GM21825 (cell line): ENCODE measurements at regions not wholly inside any gene's neighbourhood (a gene's known extent, or its start where the extent isn't known, plus 50 kb on each side); places are given as distances from the start of the nearest gene placed in this dataset.

ENCODE experiments used
- ATAC-seq: cut with Tn5 transposase; IDR thresholded peaks from one replicate; pipeline ENCODE4 v1.9.1; 2021; ENCODE audit warnings: mild to moderate bottlenecking, moderate library complexity; ENCODE audit not compliant: unreplicated experiment

DNA sequence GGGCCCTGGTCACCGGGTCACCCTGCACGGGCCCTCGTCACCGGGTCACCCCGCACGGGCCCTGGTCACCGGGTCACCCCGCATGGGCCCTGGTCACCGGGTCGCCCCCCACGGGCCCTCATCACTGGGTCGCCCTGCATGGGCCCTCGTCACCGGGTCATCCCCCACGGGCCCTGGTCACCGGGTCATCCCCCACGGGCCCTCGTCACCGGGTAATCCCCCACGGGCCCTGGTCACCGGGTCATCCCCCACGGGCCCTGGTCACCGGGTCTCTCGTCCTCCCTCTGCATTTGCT, 77.6 kb downstream of the RIPK4 start:
- no peak for ATAC-seq

DNA sequence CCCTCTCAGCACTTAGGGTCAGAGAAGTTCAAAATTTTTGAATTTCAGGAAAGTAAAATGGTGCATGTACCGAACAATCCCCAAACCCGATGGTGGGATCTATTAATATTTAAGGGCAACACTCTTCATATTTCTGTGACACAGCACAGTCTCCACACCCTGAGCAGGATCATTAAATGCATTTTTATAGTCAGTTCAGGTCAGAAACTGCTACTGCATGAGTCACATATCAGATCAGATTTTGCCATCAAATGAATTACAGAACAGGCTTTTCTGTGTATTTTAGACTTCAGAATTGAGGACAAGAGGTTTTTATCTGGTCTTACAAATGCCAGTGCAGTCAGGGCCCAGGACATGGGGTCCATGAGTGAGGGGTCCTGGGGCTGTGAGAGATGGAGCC, 79.2 kb downstream of the RIPK4 start:
- ATAC-seq: no peak

DNA sequence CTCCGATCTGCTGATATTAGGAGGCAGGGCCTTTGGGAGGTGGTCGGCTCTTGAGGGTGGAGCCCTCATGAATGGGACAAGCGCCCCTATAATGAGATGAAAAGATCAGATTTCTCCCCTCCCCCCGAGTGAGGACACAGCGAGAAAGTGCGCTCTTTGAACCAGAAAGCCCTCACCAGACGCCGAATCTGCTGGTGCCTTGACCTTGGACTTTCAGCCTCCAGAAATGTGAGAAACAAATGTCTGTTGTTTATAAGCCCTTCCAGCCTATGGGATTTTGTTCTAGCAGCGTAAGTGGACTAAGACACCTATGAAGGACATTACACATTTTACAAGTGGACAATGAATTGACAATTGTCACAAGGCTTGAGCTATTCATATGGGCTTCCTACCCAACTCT, 80.2 kb downstream of the RIPK4 start:
- ATAC-seq: no peak

DNA sequence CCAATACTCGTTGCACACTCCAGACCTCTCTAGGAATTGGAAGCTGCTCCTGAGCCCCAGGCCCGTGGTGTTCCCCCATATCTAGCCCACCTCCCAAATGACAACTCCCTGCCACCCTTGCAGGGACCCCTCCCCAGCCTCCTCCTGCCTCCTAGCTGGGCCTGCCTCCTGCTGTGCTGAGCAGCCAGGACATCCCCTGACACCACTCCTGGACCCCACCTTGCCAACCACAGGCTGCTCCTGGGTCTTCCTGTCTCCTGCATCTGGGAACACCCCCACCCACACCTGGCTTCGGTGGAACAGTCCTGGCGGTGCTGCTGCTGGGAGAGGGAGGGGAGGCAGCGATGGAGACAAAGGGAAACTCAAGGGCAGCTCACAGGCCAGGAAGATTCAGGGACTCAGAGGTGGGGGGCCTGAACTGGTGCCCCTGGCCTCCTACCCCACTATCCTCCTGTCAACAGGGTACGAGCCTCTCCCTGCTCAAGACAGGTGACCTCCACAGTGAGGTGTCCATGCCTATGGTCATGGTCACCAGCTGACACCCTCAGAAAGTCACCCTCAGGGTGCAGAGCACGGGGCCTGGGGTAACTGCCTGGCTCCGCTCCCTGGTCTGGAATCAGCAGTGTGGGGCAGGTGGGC, 81.2 kb downstream of the RIPK4 start:
- ATAC-seq: no peak

DNA sequence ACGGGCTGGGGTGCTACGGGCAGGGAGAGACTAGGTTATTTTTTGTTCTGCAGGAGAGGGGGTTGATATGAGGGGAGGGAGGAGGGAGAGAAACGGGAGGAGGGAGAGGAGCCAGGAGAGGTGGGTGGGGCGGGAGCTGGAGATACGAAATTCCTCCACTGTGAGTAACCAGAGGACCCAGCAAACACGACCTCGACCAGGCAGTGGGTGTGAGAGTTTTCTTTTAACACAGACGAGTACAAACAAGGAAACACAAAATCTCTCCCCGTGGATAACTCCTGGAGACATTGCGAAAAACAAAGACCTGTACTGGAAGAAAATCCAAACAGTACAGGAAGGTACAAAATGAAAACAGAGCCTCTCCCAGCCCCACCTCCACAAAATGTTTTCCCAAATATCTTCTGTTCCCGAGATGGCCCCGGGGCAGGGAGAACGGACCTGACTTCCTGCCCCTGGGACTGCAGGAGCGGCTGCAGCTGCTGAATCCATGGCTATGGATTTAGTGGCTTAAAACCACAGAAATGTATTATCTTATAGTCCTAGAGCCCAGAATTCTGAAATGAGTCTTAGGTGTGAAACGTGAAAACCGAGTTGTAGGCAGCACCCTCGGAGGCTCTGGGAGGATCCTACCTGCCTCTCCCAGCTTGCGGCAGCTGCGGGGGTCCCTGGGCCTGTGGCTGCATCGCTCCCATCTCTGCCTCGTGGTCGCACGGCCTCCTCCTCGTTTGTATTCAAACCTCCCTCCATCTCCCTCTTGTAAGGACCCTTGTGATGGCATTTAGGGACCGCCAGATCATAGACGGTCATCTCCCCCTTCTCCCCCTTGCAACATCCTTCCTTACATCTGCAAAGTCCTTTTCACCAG, 82.2 kb downstream of the RIPK4 start:
- ATAC-seq: no peak

DNA sequence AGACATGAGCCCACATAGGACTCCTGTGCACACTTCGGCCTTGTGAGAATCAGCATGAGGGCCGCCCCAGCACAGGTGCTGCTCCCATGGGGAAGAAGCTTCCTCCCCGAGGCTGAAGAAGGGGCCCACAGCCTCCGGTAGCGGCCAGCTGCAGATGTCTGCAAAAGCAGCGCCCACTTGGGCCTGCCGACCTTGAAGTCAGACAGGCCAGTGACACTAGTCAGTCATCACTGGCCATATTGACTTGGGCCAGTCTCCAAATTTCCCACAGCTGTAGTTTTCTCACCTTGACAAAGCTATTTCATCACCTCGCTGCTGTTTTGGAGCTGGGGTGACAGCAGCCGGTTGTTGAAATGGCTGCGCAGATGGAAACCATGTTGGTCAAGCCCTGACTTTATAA, 83.0 kb downstream of the RIPK4 start:
- ATAC-seq: no peak

DNA sequence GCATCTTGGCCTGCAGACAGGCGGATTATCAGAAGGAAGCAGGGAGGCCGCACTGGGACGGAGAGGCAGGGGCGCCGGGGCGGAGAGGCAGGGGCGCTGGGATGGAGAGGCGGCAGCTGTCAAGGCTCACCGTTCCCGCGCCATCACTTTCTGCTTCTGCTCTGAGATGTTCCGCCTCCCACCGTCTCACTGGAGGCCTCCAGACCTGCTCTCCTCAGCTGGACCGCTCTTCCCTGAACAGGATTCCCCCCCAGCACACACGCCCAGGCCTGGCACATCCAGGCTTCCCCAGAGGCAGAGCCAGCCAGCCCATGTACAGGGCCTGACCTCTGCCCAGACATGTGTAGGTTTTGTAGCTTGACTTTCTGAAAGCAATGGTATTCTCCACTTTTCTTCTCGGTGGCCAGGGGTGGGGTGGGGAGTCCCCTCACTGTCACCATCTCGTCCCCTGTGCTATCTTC, 84.1 kb downstream of the RIPK4 start:
- ATAC-seq: no peak

DNA sequence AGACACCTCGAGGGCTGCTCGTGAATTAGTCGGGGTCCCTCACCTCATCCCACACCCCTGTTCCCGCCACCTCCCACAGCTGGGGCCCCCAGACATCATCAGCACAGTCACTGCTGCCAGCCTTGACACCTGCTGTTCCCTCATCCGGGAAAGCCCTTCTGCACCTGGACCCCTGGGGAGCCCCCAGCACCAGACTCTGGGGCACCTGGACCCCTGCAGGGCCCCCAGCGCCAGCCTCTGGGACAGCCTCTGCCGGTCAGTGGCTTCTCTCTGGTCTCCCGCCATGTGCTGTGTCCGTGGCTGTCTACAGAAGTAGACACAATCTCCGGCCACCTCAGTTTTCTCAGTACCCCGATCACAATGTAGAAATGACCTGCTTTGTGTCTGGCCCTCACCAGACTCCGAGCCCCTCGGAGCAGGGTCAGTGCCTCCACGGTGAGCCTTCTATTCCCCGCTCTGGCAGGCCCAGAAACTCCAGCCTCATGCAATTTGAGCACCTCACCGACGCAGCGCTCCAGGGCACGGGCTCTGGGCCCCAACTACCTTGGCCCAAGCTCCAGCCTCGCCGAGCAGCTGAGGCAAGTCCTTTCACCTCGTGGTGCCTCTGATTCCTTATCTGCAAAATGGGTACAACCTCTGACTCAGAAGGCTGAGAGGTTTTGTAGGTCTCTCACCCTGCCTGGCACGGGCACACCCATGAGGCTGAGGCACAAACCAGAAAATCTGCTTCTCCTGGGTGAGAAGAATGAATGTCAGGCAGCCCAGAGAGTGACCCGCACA, 84.7 kb downstream of the RIPK4 start:
- ATAC-seq: no peak

DNA sequence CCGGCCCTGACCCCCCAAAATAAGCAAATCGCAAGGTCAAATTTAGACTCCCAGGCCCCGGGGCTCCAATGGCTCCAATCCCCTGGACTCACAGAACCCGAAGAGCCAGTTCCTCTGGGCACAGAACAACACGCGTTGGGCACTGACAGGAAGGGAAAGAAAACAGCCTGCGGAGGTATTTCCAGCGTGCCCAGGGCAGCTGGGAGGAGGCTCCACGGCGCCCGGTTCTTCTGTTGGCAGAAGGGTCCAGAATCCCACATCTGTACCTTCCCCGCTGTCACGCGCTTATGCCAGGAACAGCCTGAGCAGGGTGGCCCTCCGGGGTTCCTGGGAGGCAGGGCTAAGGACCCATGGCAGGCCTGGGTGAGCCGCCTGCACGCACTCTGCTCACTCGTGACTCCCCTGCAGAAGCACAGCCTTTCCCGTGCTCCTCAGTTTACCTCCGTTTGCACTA, 85.5 kb downstream of the RIPK4 start:
- no peak for ATAC-seq

DNA sequence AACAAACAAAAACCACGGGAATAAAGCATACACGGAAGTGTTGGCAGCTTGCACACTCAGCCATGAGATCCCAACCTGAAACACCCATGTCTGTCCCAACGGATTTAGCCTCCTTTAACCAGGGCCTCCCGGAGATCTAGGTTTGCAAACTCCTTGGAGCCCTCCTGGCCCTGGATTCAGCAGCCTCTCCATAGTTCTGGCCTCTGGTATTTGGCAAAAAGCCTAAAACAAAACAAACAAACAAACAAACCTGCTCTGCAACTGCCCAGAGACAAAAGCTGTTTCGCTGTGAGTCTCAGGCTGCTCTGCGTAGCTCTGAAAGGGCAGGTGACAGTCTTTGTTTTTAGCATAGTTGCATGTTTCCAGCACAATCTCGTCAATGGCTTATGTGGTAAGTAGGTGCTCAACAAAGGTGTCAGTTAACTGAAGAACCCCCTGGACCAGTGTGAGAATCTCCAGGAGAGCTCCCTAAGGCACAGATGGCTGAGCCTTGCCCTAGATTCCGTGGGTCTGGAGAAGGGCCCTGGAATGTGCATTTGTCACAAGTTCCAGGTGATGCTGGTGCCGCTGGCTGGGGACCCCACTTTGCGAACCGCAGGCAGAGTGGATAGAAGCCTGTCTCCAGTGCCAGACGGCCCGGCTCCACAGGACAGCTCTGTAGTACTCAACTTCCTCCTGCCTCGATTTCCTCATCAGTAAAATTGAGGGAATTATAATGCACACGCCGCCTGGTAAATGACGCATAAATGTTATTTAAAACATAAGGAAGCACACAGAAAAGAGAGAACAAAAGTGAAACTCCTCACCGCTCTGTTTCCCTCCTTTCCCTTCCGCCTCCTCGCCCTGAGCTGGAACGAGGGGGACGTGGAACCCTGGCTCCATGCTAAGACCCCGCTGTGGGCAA, 86.2 kb downstream of the RIPK4 start:
- ATAC-seq: no peak

DNA sequence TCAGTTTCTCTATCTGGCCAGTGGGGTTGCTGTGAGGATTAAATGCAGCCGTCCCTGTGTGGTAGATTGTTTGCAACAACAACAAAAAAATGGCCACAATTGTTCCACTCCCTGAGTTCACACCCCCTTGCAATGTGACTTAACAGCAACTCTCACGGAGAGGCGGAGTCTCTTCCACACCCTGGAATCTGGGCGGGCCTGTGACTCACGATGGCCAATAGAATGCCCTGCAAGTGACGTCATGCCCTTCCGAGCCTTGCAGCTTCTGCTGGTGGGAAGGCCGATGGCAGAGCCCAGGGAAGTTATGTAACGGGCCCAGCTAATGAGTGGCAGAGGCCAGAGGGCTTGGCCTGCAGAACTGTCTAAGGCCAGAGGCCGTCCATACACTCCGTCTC, 87.9 kb downstream of the RIPK4 start:
- no peak for ATAC-seq

DNA sequence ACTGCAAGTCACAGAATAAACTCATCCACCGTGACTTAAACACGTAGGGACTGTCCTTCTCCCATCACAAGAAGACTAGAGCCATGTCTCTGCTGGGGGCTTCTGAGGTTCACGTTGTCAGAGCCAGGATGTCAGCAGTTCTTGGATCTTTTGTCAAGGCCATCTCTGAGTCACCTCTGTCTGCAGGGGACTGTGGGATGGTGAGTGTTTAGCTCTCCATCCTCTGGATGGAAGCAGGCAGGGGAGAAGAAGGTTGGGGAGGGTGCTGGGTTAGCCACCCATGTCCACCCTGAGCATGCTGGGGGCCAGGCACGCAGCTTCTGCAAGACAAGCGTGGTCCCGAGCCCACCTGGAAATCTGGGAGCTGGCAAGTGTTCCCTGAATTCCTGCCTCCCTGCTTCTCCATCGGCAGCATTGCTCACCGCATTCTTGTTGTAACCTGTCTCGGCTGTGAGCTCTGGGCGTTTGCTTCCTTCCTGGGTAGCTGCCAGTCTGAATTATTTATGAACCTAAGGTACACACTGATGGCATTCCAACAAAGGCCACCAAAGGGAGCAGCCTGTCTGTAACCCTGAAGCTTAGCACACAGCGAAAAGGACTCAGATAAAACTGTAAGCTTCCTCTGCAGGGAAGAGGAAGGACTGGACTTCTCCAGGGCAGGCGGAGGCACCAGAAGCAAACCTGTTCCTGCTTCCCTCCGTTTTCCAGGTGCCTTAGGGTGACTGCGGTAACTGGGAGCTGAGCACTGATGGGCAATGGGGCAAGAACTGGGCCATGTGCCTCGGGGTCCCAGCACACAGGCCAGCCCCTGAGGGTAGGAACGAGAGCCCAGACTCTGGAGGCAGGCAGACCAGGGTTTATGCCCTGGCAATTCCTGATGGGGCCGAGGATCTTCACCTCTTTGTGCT, 88.6 kb downstream of the RIPK4 start:
- ATAC-seq: no peak

DNA sequence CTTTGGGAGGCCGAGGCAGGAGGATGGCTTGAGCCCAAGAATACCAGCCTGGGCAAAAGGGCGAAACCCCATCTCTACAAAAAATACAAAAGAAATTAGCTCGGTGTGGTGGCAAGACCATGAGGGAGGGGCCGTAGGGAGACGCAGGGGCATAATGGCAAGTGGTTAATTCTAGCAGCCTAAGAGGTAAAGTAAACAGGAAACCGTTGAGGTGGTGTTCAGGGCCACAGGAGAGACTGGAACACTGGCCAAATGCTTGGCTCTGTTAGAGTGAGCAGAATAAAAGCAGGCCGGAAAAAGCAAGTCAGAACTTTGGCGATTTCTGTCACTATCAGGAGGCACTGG, 89.2 kb downstream of the RIPK4 start:
- no peak for ATAC-seq

DNA sequence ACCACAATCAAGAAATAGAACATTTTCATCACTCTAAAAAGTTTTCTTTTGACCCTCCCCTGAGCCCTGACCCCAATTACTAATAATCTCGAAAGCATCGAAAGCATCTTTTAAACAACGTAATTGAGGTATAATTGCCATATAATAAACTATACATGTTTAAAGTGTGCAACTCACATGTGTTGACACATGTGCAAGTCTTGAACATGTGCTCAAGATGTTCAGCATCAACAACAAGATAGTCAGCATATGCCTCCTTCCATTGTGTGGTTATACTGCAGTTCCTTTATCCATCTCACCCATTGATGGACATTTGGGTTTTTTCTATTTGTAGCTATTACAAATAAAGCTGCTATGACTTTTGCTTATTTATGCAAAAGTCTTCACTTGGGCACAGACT, 90.7 kb downstream of the RIPK4 start:
- no peak for ATAC-seq

DNA sequence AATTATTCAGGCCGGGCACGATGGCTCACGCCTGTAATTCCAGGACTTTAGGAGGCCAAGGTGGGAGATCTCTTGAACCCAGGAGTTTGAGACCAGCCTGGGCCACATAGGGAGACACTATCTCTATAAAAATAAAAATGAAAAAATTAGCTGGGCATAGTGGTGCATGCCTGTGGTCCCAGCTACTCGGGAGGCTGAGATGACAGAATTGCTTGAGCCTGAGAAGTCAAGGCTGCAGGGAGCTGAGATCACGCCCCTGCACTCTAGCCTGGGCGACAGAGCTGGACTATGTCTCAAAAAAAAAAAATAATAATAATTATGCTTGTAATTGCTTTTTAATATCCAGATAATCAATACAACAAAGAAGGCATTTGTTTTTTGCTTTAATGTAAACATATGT, 91.3 kb downstream of the RIPK4 start:
- no peak for ATAC-seq

DNA sequence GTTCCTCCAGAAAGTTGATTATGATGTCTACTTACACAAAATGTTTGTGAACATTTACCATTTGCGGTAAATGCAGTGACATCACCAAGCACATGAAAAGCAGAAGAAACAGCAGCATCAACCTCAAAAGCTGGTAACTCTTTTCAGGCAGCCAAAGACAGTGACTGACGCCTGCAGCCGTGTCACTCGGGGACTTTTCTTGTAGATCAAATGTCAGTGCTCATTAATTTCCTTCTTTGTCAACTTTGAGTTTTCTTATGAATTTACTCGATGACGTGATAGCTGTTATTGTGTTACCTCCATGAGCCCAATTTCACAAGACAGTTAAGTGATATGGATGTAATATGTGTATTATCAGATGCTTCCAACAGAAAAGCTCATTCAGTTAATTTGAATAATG, 92.5 kb downstream of the RIPK4 start:
- ATAC-seq: no peak

DNA sequence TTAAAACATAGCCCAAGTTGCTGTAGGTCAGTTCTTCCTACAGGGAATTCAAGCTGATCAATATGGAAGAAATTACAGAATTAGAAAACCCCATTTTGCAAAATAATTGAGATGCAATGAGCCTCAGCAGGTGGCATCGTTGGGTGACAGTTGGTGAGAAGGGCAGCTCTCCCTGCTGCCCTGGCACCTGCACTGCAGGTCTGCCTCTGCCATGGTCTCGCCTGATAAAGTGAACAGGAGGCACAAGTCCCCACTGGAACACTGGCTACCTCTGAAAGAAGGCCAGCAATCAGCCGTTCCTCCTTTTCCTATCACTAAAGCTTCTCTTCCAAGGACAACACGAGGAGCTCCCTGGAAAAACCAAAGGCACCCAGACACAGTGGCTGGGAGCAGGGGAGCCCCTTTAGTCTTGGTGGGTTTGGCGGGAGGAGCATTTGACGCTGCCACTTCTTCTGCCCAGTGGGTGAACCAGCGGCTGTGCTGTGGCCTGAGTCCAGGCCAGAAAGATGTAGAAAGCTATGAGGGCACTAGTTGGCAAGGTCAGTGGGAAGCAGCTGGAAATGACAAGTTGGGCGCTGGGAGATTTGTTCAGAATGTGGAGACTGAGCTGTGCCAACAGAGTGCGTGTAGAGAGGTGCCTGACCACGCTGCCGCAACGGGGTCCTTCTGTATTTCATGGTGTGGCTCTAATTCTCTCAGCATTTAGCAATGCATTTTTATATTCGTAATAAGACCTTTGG, 93.1 kb downstream of the RIPK4 start:
- no peak for ATAC-seq

DNA sequence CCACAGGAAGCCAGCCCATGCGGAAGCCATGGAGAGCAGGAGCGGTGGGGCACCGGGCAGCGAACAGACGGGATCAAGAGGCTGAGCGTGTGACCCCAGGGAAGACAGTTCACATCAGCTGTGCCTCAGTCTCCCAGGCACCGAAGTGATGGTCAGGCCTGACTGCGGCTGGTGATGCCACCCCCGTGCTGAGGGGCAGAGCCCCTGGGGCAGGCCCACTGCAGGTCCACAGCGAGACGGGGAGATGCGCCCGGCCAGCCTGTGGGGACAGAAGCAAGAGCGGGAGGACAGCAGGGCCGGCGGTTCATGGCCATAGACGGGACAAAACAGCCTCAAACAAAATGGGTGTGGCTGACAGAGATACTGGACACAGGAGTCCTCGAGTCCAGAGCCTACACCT, 93.8 kb downstream of the RIPK4 start:
- no peak for ATAC-seq

DNA sequence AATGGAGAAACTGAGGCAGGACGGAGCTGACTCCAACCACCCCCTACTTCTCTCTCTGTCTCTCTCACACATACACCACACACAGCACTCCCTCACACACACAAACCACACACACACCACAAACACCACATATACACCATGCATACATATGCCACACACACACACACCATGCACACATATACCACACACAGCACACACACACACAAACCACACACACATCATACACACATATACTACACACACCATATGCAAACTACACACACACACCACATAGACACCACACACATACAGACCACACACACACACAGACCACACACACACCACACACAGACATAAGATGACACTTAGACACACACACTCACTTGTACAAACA, 94.3 kb downstream of the RIPK4 start:
- ATAC-seq: no peak
